Upper lobe of left lung (tissue), 6 donors: ENCODE measurements at regions not wholly inside any gene's neighbourhood (a gene's known extent, or its start where the extent isn't known, plus 50 kb on each side); places are given as distances from the start of the nearest gene placed in this dataset.
A peak's percentile ranks its signal among the peaks of the same experiment; 100 is the strongest.

Source experiments
- ATAC-seq, 2 donors: fragments of 200-7000 bp; cut with Tn5 transposase; one replicate each; pipeline ENCODE4 v1.9.1; 2022; ENCODE audit warnings: mild to moderate bottlenecking in 2 of 2, moderate library complexity in 2 of 2; ENCODE audit not compliant: low FRiP score in 2 of 2
- DNase-seq, 2 donors: peaks; one replicate each; pipeline ENCODE4 v3.0.0-alpha.2; 2019 to 2020
- H3K27ac ChIP-seq, 4 donors: fragments of 200-600 bp; sonication (generic); one replicate each; pipeline ENCODE4 v1.5.1; 2016 to 2019
- H3K27me3 ChIP-seq, 4 donors: fragments of 200-600 bp; sonication (generic); one replicate each; pipeline ENCODE4 v1.5.1; 2017 to 2019
- H3K36me3 ChIP-seq, 4 donors: fragments of 200-600 bp; sonication (generic); one replicate each; pipeline ENCODE4 v1.5.1; 2016 to 2019
- H3K4me1 ChIP-seq, 4 donors: fragments of 200-600 bp; sonication (generic); one replicate each; pipeline ENCODE4 v1.5.1; 2018 to 2019
- H3K4me3 ChIP-seq, 4 donors: fragments of 200-600 bp; sonication (generic); one replicate each; pipeline ENCODE4 v1.5.1; 2017 to 2019; ENCODE audit warnings: mild to moderate bottlenecking in 2 of 4, moderate library complexity in 1 of 4
- H3K9me3 ChIP-seq, 4 donors: fragments of 200-600 bp; sonication (generic); one replicate each; pipeline ENCODE4 v1.5.1; 2018 to 2019
- EP300 ChIP-seq, 4 donors: sonication (generic); formaldehyde crosslinking; IDR thresholded peaks; one replicate each; pipeline ENCODE4 v1.5.1; 2017; ENCODE audit warnings: antibody characterized with exemption in 4 of 4, control low read depth in 2 of 4
- POLR2A ChIP-seq, 4 donors: fragments of 450-650 bp; IDR thresholded peaks; one replicate each; pipeline ENCODE4 v1.5.1; 2016 to 2017; ENCODE audit warnings: antibody characterized with exemption in 4 of 4, mild to moderate bottlenecking in 2 of 4
- POLR2AphosphoS5 ChIP-seq, 2 donors: sonication (generic); formaldehyde crosslinking; IDR thresholded peaks; one replicate each; pipeline ENCODE4 v1.5.1; 2017; ENCODE audit warnings: antibody characterized with exemption in 2 of 2
- WGBS, 2 donors: methylation state at CpG; one replicate each; pipeline ENCODE4 v1.1.5; 2017 to 2018; 5-methylcytosine and 5-hydroxymethylcytosine counted together
- TF ChIP-seq, protein P1 (sequence below), 6 experiments: fragments of 450-650 bp in 4 of 6; fragments of 200-600 bp in 2 of 6; sonication (generic) in 2 of 6; IDR thresholded peaks; one replicate each; pipeline ENCODE4 v1.5.1; 2016 to 2019; ENCODE audit warnings: antibody characterized with exemption in 6 of 6
- donor health status: DM: no; HTN: no; CAD: no; lungs with moderate emphysema.
- donor health status: DM: no; HTN: yes; CAD: no; lungs with severe emphysema.

DNA sequence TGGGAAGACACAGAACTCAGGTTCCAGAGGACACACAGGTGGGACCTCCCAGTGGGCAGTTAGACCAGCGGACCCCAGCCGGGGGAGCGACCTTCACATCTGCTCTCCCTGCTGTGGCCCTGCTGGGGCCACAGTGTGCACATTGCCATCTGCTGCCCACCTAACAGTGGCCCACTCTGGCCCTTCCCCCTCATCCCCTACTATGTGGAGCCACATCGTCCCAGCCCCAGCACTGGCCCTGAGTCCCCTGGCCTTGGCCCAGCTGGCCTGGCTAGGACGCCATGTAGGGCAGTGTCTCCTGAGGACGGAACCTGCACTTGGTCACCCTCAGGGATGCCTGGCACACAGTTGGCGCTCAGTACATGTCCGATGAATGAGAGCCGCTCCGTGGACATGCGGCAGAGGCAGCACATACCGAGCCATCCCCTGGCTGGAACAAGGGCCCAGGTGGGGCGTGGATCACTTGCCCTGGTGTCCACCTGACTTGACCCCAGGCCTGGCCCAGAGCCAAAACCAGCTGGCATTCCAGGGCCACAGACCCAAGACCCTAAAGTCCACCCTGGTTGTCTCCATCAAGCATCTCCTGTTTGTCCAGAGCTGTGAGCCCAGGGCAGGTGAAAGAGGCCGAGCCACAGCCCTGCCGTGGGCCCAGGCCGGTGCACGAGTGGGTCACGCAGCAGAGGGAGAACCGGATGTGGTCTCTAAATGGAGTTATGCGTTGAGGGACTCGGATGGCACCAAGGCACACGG, 93.1 kb upstream of the FGF3 start:
- DNase-seq (peak in 1 of 2 donors; percentile 72), ATAC-seq (no peak)
- Histone ChIP-seq H3K9me3 (no peaks in the 10 kb centered on the region), H3K4me1 (peaks cover 0 to 17% (median 11%) of the 10 kb centered on the region in 4 donors), H3K27me3 (peaks cover 0 to 11% (median 0%) of the 10 kb centered on the region in 4 donors), H3K27ac (no peak overlapping the region), H3K4me3 (no peak overlapping the region), H3K36me3 (no peaks in the 10 kb centered on the region)
- TF ChIP-seq POLR2AphosphoS5 (IDR thresholded peaks at IDR 0.05) = no peak
- TF ChIP-seq, protein P1, sequence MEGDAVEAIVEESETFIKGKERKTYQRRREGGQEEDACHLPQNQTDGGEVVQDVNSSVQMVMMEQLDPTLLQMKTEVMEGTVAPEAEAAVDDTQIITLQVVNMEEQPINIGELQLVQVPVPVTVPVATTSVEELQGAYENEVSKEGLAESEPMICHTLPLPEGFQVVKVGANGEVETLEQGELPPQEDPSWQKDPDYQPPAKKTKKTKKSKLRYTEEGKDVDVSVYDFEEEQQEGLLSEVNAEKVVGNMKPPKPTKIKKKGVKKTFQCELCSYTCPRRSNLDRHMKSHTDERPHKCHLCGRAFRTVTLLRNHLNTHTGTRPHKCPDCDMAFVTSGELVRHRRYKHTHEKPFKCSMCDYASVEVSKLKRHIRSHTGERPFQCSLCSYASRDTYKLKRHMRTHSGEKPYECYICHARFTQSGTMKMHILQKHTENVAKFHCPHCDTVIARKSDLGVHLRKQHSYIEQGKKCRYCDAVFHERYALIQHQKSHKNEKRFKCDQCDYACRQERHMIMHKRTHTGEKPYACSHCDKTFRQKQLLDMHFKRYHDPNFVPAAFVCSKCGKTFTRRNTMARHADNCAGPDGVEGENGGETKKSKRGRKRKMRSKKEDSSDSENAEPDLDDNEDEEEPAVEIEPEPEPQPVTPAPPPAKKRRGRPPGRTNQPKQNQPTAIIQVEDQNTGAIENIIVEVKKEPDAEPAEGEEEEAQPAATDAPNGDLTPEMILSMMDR (IDR thresholded peaks at IDR 0.05) = no peak
- TF ChIP-seq POLR2A (IDR thresholded peaks at IDR 0.05) = no peak
- TF ChIP-seq EP300 (IDR thresholded peaks at IDR 0.05) = no peak
- 79 to 91% methylated on average over 8 to 22 of the region's 22 CpGs for WGBS, 2 donors

DNA sequence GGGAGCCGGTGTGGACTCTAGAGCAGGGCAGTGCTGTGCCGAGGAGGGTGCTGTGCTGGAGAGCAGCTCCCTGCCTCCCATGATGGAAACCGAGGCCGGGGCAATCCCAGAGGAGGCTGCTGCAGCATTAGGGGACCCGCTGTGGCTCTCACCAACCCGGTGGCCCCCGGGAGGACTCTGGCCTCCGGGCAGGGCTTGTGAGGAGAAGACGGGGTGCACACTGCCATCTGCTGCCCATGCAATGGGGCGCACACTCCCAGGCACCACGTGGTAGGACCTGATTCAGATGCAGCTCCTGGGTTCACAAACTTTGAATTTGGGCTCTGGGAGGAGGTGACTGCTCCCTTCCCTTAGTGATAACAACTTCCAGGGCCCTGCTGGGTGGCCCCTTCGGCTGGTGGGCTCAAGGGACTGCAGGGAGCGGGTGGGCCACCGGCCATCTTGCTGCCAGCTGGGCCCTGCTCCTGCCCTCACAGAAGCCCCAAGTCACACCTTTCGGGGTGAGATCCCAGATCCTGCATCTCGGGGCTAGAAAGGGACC, 93.8 kb upstream of the FGF3 start:
- Histone ChIP-seq H3K9me3 (no peaks in the 10 kb centered on the region), H3K4me3 (no peak overlapping the region), H3K4me1 (peaks cover 0 to 17% (median 11%) of the 10 kb centered on the region in 4 donors), H3K27ac (no peak overlapping the region), H3K36me3 (no peaks in the 10 kb centered on the region), H3K27me3 (peaks cover 0 to 11% (median 0%) of the 10 kb centered on the region in 4 donors)
- TF ChIP-seq POLR2A (IDR thresholded peaks at IDR 0.05) (no peak), EP300 (IDR thresholded peaks at IDR 0.05) (no peak), POLR2AphosphoS5 (IDR thresholded peaks at IDR 0.05) (no peak)
- TF ChIP-seq, protein P1 (IDR thresholded peaks at IDR 0.05) = peak in 1 of 6 experiments; percentile 11
- DNase-seq (no peak), ATAC-seq (no peak)
- 72 to 89% methylated on average over 8 to 9 of the region's 16 CpGs for WGBS, 2 donors

DNA sequence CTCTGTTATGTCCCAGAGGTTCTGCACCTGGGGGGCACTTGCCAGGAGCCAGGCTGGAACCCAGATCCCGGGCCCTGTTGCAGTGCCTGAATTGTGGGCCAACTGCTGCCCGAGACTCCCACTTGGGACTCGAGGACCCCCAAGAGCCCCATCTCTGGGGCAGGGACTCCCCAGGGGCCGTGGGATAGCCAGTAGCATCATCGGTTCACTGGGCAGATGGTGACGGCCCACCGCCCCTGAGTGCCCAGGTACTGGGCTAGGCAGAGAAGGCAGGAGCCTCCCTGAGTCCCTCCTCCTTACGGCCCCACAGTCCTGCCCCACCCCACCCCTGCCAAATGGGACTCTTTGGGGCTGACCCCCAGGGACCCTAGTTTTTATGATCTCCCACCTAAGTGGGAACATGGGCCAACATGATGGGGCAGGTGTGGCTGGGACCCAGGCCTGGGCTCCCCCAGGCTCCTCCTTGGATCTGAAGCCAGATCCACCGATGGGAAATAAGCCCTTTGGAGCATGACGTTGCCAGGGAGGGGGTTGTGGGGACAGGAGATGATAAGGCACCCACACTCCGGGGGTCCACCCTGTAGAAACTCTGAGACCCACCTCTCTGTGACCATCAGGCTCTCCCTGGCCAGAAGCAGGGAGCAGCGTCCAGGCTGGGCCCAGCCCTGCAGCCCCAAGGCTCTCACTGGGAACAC, 94.5 kb upstream of the FGF3 start:
- no peak overlapping the region for H3K27ac ChIP-seq
- TF ChIP-seq EP300 (IDR thresholded peaks at IDR 0.05) (no peak), POLR2AphosphoS5 (IDR thresholded peaks at IDR 0.05) (no peak), POLR2A (IDR thresholded peaks at IDR 0.05) (no peak)
- TF ChIP-seq, protein P1 (IDR thresholded peaks at IDR 0.05) = no peak
- 85 to 94% methylated on average over 9 to 12 of the region's 12 CpGs for WGBS, 2 donors
- H3K4me1 ChIP-seq = peaks cover 0 to 19% (median 13%) of the 10 kb centered on the region in 4 donors
- peaks cover 0 to 11% (median 0%) of the 10 kb centered on the region in 4 donors for H3K27me3 ChIP-seq
- H3K36me3 ChIP-seq = no peaks in the 10 kb centered on the region
- no peak overlapping the region for H3K4me3 ChIP-seq
- H3K9me3 ChIP-seq = no peaks in the 10 kb centered on the region
- no peak for ATAC-seq
- no peak for DNase-seq

DNA sequence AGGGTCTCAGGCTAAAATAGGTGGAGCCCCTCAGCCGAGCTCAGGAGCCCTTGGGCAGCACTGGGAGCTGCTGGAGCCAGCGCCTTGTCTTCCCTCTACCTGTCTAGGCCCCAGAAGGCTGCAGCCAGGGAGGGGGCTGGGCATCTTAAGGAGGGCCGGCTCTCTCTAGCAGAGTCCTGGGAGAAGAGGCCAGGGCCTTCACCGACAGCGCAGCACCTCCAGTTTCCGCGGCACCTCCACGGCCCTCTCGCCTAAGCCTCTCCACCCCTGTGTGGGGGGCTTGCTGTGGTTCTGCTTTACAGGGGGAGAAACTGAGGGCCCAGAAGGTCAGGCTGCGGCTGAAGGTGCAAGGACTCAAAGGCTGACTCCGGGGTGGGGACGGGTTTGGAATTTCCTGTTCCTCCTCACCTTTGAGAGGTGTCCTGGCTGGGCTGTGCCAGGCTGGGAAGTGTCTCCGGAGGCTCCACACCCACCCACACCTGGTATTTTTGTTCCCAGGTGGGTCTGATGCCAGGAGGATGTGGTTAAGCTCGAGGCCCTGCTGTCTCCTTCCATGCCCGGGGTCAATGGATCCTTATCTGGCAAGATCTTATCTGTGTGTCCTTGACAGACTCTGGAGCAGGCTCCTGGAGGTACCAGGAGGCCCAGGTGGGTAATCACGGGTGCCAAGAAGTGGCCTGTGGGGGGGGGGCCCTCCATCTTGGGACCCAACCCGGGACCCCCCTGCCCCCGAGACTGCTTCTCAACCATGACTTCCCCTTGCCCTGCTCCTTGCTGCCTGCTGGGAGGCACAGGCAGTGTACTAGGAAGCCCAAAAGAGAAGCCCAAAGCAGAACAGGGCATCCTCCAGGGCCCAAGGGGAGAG, 95.3 kb upstream of the FGF3 start:
- H3K9me3 ChIP-seq = no peaks in the 10 kb centered on the region
- no peak for ATAC-seq
- H3K4me1 ChIP-seq = peaks cover 0 to 24% (median 13%) of the 10 kb centered on the region in 4 donors
- H3K27ac ChIP-seq = peak overlapping the region in 1 of 4 donors; percentile 46
- H3K4me3 ChIP-seq = no peak overlapping the region
- DNase-seq = no peak
- H3K36me3 ChIP-seq = no peaks in the 10 kb centered on the region
- H3K27me3 ChIP-seq = peaks cover 0 to 11% (median 0%) of the 10 kb centered on the region in 4 donors
- TF ChIP-seq EP300 (IDR thresholded peaks at IDR 0.05) (no peak), POLR2AphosphoS5 (IDR thresholded peaks at IDR 0.05) (no peak), POLR2A (IDR thresholded peaks at IDR 0.05) (no peak)
- TF ChIP-seq, protein P1 (IDR thresholded peaks at IDR 0.05) = no peak
- WGBS, 2 donors = 64 to 74% methylated on average over 10 to 18 of the region's 18 CpGs
